Calu3 (cell line): ENCODE measurements at regions not wholly inside any gene's neighbourhood (a gene's known extent, or its start where the extent isn't known, plus 50 kb on each side); places are given as distances from the start of the nearest gene placed in this dataset.

Experiments
- BruUV-seq: library from RNA; stranded (reverse); fragments of 400-500 nt; replicated peaks from 2 replicates; lab custom pipeline; 2021; lab: Mats Ljungman, UMichigan
- CTCF ChIA-PET: fragments of 300-600 bp; sonication (Branson Sonifier 250); formaldehyde crosslinking; loops from one replicate; lab custom pipeline; 2022; ENCODE audit warnings: antibody characterized with exemption; lab: Charles Lee
- DNase-seq: peaks from one replicate; pipeline ENCODE4 v3.0.0; 2022
- H3K27ac Mint-ChIP-seq: one replicate; pipeline ENCODE4 v1.8.0; 2022; ENCODE audit warnings: mixed read lengths; ENCODE audit not compliant: unreplicated experiment
- H3K27me3 Mint-ChIP-seq: one replicate; pipeline ENCODE4 v1.8.0; 2022; ENCODE audit warnings: mixed read lengths; ENCODE audit not compliant: unreplicated experiment
- H3K36me3 Mint-ChIP-seq: one replicate; pipeline ENCODE4 v1.8.0; 2022; ENCODE audit warnings: mild to moderate bottlenecking, moderate library complexity, mixed read lengths; ENCODE audit not compliant: insufficient read depth, unreplicated experiment
- H3K4me1 Mint-ChIP-seq: one replicate; pipeline ENCODE4 v1.8.0; 2022; ENCODE audit warnings: mild to moderate bottlenecking, low read depth, mixed read lengths; ENCODE audit not compliant: unreplicated experiment
- H3K4me3 Mint-ChIP-seq: one replicate; pipeline ENCODE4 v1.8.0; 2022; ENCODE audit warnings: mild to moderate bottlenecking, low read depth, moderate library complexity, mixed read lengths; ENCODE audit not compliant: unreplicated experiment
- H3K9me3 Mint-ChIP-seq: one replicate; pipeline ENCODE4 v1.8.0; 2022; ENCODE audit warnings: low read depth, mixed read lengths; ENCODE audit not compliant: unreplicated experiment
- CTCF ChIP-seq: fragments of 200-600 bp; IDR thresholded peaks from one replicate; pipeline ENCODE4 v1.8.0; 2022; ENCODE audit warnings: antibody characterized with exemption; ENCODE audit not compliant: unreplicated experiment
- intact Hi-C: fragments of 100-400 bp; cut with micrococcal nuclease; formaldehyde crosslinking; loops from one replicate; pipeline ENCODE4 v1.10.0; 2022; ENCODE audit not compliant: unreplicated experiment

- no peaks in the 10 kb centered on the region for H3K36me3 Mint-ChIP-seq
- no peaks in the 10 kb centered on the region for H3K4me1 Mint-ChIP-seq
- DNase-seq, result no peak
- H3K9me3 Mint-ChIP-seq, result no peaks in the 10 kb centered on the region
- intact Hi-C loops, result no loop called here
- H3K27ac Mint-ChIP-seq, result no peak overlapping the region
- no peak overlapping the region for H3K4me3 Mint-ChIP-seq
- CTCF ChIA-PET, result no interaction called here
- no peak for TF ChIP-seq CTCF
- BruUV-seq, result no TSS peak
- peaks cover 65% of the 10 kb centered on the region for H3K27me3 Mint-ChIP-seq
Measured at GRCh38 chr18:8546677-8547076, 62.6 kb upstream of the RAB12 start.

GRCh38 chr18:8548186-8548585 lies 61.1 kb upstream of the RAB12 start:
- intact Hi-C loops, result no loop called here
- no peak overlapping the region for H3K27ac Mint-ChIP-seq
- DNase-seq, result no peak
- H3K36me3 Mint-ChIP-seq, result no peaks in the 10 kb centered on the region
- TF ChIP-seq CTCF, result no peak
- BruUV-seq, result no TSS peak
- no peaks in the 10 kb centered on the region for H3K4me1 Mint-ChIP-seq
- no peaks in the 10 kb centered on the region for H3K9me3 Mint-ChIP-seq
- CTCF ChIA-PET, result no interaction called here
- H3K4me3 Mint-ChIP-seq, result no peak overlapping the region
- H3K27me3 Mint-ChIP-seq, result peaks cover 60% of the 10 kb centered on the region

- CTCF ChIA-PET, result no interaction called here
- no peaks in the 10 kb centered on the region for H3K9me3 Mint-ChIP-seq
- intact Hi-C loops, result no loop called here
- no peaks in the 10 kb centered on the region for H3K4me1 Mint-ChIP-seq
- no peak for DNase-seq
- peaks cover 48% of the 10 kb centered on the region for H3K27me3 Mint-ChIP-seq
- no peak for TF ChIP-seq CTCF
- no peak overlapping the region for H3K27ac Mint-ChIP-seq
- H3K4me3 Mint-ChIP-seq, result no peak overlapping the region
- BruUV-seq, result no TSS peak
- H3K36me3 Mint-ChIP-seq, result no peaks in the 10 kb centered on the region
Measured at GRCh38 chr18:8549254-8549757, 59.9 kb upstream of the RAB12 start.

GRCh38 chr18:8552151-8552550 lies 57.1 kb upstream of the RAB12 start:
- Mint-ChIP-seq H3K9me3 (no peaks in the 10 kb centered on the region), H3K27ac (no peak overlapping the region), H3K27me3 (peaks cover 49% of the 10 kb centered on the region), H3K4me1 (no peaks in the 10 kb centered on the region), H3K4me3 (no peak overlapping the region), H3K36me3 (no peaks in the 10 kb centered on the region)
- CTCF ChIA-PET, result no interaction called here
- no peak for TF ChIP-seq CTCF
- intact Hi-C loops, result no loop called here
- BruUV-seq, result no TSS peak
- DNase-seq, result no peak
